Prostate gland (tissue), 2 donors: ENCODE measurements at regions not wholly inside any gene's neighbourhood (a gene's known extent, or its start where the extent isn't known, plus 50 kb on each side); places are given as distances from the start of the nearest gene placed in this dataset.

ENCODE experiments used
- DNase-seq: peaks from one replicate; pipeline ENCODE4 v3.0.0-alpha.2; 2019; ENCODE audit warnings: low spot score
- H3K27ac ChIP-seq, 2 donors: fragments of 200-600 bp; sonication (generic); 2 replicates each; pipeline ENCODE4 v1.5.1; 2017 to 2019
- H3K27me3 ChIP-seq: fragments of 200-600 bp; sonication (generic); replicated peaks from 2 replicates; pipeline ENCODE4 v1.5.1; 2019; ENCODE audit not compliant: insufficient read depth
- H3K36me3 ChIP-seq, 2 donors: fragments of 200-600 bp; sonication (generic); 1 replicate in 1 of 2; 2 replicates in 1 of 2; pipeline versions ENCODE4 v1.5.1 to v1.8.1; 2017 to 2019
- H3K4me1 ChIP-seq: fragments of 200-600 bp; sonication (generic); replicated peaks from 2 replicates; pipeline ENCODE4 v1.5.1; 2019
- H3K4me3 ChIP-seq, 2 donors: fragments of 200-600 bp; sonication (generic); 2 replicates each; pipeline ENCODE4 v1.5.1; 2017 to 2019
- H3K9me3 ChIP-seq: fragments of 200-600 bp; sonication (generic); 2 replicates; pipeline ENCODE4 v1.5.1; 2017
- POLR2A ChIP-seq: fragments of 450-650 bp; IDR thresholded peaks from one replicate; pipeline ENCODE4 v1.6.1; 2016; ENCODE audit warnings: antibody characterized with exemption, mild to moderate bottlenecking
- POLR2AphosphoS5 ChIP-seq: sonication (generic); formaldehyde crosslinking; IDR thresholded peaks from one replicate; pipeline ENCODE4 v1.6.1; 2017; ENCODE audit warnings: antibody characterized with exemption
- WGBS: methylation state at CpG from one replicate; pipeline ENCODE4 v1.1.5; 2018; 5-methylcytosine and 5-hydroxymethylcytosine counted together
- intact Hi-C: fragments of 100-400 bp; cut with DNase I; formaldehyde crosslinking; loops from one replicate; pipeline ENCODE4 v1.14.2; 2022
- TF ChIP-seq, protein P1 (sequence below), 4 experiments: fragments of 200-600 bp in 2 of 4; fragments of 450-650 bp in 2 of 4; sonication (generic) in 2 of 4; IDR thresholded peaks; 1 replicate in 3 of 4; 2 replicates in 1 of 4; pipeline ENCODE4 v1.5.1; 2016 to 2019; ENCODE audit warnings: antibody characterized with exemption in 4 of 4, mild to moderate bottlenecking in 2 of 4, moderate library complexity in 2 of 4

DNA sequence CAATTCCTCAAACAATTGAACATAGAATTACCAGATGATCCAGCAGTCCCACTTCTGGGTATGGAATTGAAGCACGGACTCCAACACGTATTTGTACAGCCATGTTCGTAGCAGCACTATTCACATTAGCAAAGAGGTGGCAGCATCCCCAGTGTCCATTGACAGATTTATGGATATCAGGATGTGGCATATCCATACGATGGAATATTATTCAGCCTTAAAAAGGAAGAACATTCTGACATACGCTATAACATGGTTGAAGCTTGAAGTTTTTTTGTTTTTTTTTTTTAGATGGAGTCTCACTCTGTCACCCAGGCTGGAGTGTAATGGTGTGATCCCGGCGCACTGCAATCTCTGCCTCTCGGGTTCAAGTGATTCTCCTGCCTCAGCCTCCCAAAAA is 220.6 kb downstream of the ZIC5 start:
- Histone ChIP-seq H3K9me3 (no peaks in the 10 kb centered on the region), H3K36me3 (no peaks in the 10 kb centered on the region), H3K27me3 (no peaks in the 10 kb centered on the region), H3K27ac (no peak overlapping the region), H3K4me1 (no peaks in the 10 kb centered on the region), H3K4me3 (no peak overlapping the region)
- 97% methylated on average over 8 of the region's 8 CpGs for WGBS
- intact Hi-C loops: no loop called here
- DNase-seq: no peak
- TF ChIP-seq, protein P1, sequence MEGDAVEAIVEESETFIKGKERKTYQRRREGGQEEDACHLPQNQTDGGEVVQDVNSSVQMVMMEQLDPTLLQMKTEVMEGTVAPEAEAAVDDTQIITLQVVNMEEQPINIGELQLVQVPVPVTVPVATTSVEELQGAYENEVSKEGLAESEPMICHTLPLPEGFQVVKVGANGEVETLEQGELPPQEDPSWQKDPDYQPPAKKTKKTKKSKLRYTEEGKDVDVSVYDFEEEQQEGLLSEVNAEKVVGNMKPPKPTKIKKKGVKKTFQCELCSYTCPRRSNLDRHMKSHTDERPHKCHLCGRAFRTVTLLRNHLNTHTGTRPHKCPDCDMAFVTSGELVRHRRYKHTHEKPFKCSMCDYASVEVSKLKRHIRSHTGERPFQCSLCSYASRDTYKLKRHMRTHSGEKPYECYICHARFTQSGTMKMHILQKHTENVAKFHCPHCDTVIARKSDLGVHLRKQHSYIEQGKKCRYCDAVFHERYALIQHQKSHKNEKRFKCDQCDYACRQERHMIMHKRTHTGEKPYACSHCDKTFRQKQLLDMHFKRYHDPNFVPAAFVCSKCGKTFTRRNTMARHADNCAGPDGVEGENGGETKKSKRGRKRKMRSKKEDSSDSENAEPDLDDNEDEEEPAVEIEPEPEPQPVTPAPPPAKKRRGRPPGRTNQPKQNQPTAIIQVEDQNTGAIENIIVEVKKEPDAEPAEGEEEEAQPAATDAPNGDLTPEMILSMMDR (IDR thresholded peaks at IDR 0.05): no peak
- TF ChIP-seq POLR2AphosphoS5: no peak
- no peak for TF ChIP-seq POLR2A

- TF ChIP-seq POLR2AphosphoS5: no peak
- TF ChIP-seq, protein P1 (IDR thresholded peaks at IDR 0.05): no peak
- TF ChIP-seq POLR2A: no peak
- DNase-seq: no peak
- intact Hi-C loops: no loop called here
- H3K9me3 ChIP-seq: no peaks in the 10 kb centered on the region
- no peak overlapping the region for H3K27ac ChIP-seq
- H3K4me3 ChIP-seq: no peak overlapping the region
- 85% methylated on average over 11 of the region's 11 CpGs for WGBS
- no peaks in the 10 kb centered on the region for H3K27me3 ChIP-seq
- no peaks in the 10 kb centered on the region for H3K4me1 ChIP-seq
- no peaks in the 10 kb centered on the region for H3K36me3 ChIP-seq
These were observed 222.1 kb downstream of the ZIC5 start for GRCh38 chr13:99749271-99750019.

- Histone ChIP-seq H3K36me3 (no peaks in the 10 kb centered on the region), H3K27ac (no peak overlapping the region), H3K9me3 (no peaks in the 10 kb centered on the region), H3K4me1 (no peaks in the 10 kb centered on the region), H3K4me3 (no peak overlapping the region), H3K27me3 (no peaks in the 10 kb centered on the region)
- intact Hi-C loops: no loop called here
- TF ChIP-seq, protein P1 (IDR thresholded peaks at IDR 0.05): no peak
- TF ChIP-seq POLR2A (no peak), POLR2AphosphoS5 (no peak)
- no peak for DNase-seq
- 66% methylated on average over 7 of the region's 7 CpGs for WGBS
These were observed 224.2 kb downstream of the ZIC5 start for GRCh38 chr13:99747403-99747710.

- Histone ChIP-seq H3K4me1 (no peaks in the 10 kb centered on the region), H3K4me3 (no peak overlapping the region), H3K27ac (no peak overlapping the region), H3K36me3 (no peaks in the 10 kb centered on the region), H3K27me3 (no peaks in the 10 kb centered on the region), H3K9me3 (no peaks in the 10 kb centered on the region)
- TF ChIP-seq POLR2AphosphoS5: no peak
- TF ChIP-seq, protein P1 (IDR thresholded peaks at IDR 0.05): no peak
- no peak for TF ChIP-seq POLR2A
- 47% methylated on average over 14 of the region's 14 CpGs for WGBS
- intact Hi-C loops: no loop called here
- DNase-seq: no peak
These were observed 224.7 kb downstream of the ZIC5 start for GRCh38 chr13:99746637-99747402.

- intact Hi-C loops: no loop called here
- H3K27me3 ChIP-seq: no peaks in the 10 kb centered on the region
- TF ChIP-seq POLR2A (no peak), POLR2AphosphoS5 (no peak)
- no peak overlapping the region for H3K4me3 ChIP-seq
- H3K4me1 ChIP-seq: no peaks in the 10 kb centered on the region
- H3K9me3 ChIP-seq: no peaks in the 10 kb centered on the region
- WGBS: 79% methylated on average over 4 of the region's 4 CpGs
- DNase-seq: no peak
- H3K36me3 ChIP-seq: no peaks in the 10 kb centered on the region
- no peak overlapping the region for H3K27ac ChIP-seq
These were observed 228.5 kb downstream of the ZIC5 start for GRCh38 chr13:99743094-99743493.
